ENCODE measurements at regions not wholly inside any gene's neighbourhood (a gene's known extent, or its start where the extent isn't known, plus 50 kb on each side); places are given as distances from the start of the nearest gene placed in this dataset.

DNA sequence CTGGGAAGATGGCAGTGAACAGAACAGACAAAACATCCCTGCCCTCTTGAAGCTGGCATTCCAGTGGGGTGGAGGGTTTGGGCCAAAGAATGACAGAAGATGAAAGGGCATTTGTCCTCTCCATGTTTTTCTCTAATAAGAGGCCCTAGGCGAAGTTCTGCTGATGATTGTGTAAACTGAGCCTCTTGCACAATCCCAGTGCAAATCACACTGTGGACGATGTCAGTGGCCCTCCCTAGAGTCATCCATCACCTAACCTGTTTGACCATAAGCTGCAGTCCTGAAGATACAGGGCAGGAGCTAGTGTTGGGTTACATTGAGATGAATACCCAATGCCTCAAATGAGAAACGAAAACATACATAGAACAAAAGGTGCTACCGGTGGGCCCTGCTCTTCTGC is 622.4 kb upstream of the TBX3 start:
- Histone ChIP-seq H3K9me3 (no peaks in the 10 kb centered on the region), H3K4me3 (no peak overlapping the region), H3K27me3 (no peaks in the 10 kb centered on the region), H3K27ac (no peak overlapping the region), H3K4me1 (no peaks in the 10 kb centered on the region), H3K36me3 (no peaks in the 10 kb centered on the region)
- ATAC-seq, result no peak
- intact Hi-C loops (cut with DNase I), result no loop called here
- 79% methylated on average over 2 of the region's 4 CpGs for whole genome bisulfite sequencing (ENCODE audit: insufficient coverage, low coverage, low lambda C conversion rate, missing lambda C conversion rate)
- no peak for TF ChIP-seq POLR2A (IDR thresholded peaks at IDR 0.05)
- TF ChIP-seq, protein P1, sequence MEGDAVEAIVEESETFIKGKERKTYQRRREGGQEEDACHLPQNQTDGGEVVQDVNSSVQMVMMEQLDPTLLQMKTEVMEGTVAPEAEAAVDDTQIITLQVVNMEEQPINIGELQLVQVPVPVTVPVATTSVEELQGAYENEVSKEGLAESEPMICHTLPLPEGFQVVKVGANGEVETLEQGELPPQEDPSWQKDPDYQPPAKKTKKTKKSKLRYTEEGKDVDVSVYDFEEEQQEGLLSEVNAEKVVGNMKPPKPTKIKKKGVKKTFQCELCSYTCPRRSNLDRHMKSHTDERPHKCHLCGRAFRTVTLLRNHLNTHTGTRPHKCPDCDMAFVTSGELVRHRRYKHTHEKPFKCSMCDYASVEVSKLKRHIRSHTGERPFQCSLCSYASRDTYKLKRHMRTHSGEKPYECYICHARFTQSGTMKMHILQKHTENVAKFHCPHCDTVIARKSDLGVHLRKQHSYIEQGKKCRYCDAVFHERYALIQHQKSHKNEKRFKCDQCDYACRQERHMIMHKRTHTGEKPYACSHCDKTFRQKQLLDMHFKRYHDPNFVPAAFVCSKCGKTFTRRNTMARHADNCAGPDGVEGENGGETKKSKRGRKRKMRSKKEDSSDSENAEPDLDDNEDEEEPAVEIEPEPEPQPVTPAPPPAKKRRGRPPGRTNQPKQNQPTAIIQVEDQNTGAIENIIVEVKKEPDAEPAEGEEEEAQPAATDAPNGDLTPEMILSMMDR (IDR thresholded peaks at IDR 0.05), result no peak
- no peak for DNase-seq

DNA sequence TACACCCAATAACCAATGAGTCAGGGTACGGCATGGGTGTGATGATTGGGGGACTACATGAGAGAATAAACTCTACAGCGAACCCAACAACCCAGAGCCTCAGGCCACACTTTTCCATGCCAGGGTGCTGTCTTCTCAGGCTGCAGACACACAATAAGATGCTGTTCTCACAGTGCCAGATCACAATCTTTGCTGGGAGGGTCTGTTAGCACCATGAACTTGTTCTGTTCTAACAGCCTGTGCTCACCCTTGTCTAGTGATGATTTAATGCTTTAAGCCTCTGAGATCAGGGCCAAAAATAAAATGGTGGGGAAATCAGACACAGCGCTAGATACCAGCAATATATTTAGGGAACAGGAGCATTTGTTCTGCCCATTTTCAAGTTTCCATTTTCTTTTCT is 621.9 kb upstream of the TBX3 start:
- 81% methylated on average over 2 of the region's 3 CpGs for WGBS (ENCODE audit: insufficient coverage, low coverage, low lambda C conversion rate, missing lambda C conversion rate)
- intact Hi-C loops (cut with DNase I), result no loop called here

DNA sequence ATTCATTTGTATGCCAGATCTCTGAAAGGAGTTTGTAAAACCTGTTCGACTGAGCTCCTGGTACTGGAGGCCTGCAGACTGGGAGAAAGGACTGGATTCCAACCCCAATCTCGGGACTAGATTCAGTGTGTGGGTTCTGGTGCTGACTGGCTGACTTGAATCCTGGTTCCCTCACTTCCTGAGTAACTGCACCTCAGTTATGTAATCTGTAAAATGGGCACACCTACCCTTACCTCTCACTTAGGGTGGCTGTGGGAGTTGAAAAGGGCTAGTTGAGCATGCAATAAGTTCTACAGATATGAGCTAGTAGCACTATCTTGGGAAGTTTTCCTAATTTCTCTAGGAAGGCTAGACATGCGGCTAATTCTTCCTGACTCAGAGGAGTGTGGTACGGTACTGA is 621.3 kb upstream of the TBX3 start:
- Histone ChIP-seq H3K4me3 (no peak overlapping the region), H3K4me1 (no peaks in the 10 kb centered on the region), H3K36me3 (no peaks in the 10 kb centered on the region), H3K27me3 (no peaks in the 10 kb centered on the region), H3K9me3 (no peaks in the 10 kb centered on the region), H3K27ac (no peak overlapping the region)
- no peak for TF ChIP-seq POLR2A (IDR thresholded peaks at IDR 0.05)
- TF ChIP-seq, protein P1 (IDR thresholded peaks at IDR 0.05), result no peak
- WGBS (ENCODE audit: insufficient coverage, low coverage, low lambda C conversion rate, missing lambda C conversion rate), result 69% methylated on average over 2 of the region's 4 CpGs
- intact Hi-C loops (cut with DNase I), result no loop called here
- DNase-seq (no peak), ATAC-seq (no peak)

More for the DNA sequence above, 621.9 kb upstream of the TBX3 start:
- Histone ChIP-seq H3K4me1 (no peaks in the 10 kb centered on the region), H3K36me3 (no peaks in the 10 kb centered on the region), H3K27ac (no peak overlapping the region), H3K4me3 (no peak overlapping the region), H3K27me3 (no peaks in the 10 kb centered on the region), H3K9me3 (no peaks in the 10 kb centered on the region)
- ATAC-seq (no peak), DNase-seq (no peak)
- TF ChIP-seq POLR2A (IDR thresholded peaks at IDR 0.05), result no peak
- TF ChIP-seq, protein P1 (IDR thresholded peaks at IDR 0.05), result no peak

DNA sequence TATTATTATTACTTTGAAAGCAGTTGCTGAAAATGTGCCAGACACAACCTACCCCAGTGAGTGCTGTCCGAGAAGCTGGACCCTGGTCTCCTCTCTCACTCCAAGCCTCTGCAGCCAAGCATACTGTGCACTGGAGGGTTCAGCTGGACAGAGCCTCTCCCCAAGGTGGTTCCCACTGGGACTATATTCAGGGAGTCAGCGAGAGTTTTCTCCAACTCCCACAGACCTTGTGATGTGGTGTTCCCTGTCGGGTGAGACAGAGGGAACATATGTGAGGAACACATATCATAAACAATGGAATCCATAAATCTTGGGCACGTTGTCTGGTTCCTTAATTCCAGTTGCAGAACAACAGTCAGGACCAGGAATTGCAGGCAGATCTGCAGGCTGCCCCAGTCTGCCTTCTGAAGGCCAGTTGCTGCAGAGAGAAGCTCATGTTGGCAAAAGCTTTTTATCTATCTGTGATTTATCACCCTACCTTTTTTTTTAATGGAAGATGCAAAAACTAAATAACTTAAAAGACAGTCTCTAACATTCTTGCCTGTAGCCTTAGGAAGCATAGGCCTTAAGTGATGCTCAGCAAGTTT is 619.8 kb upstream of the TBX3 start:
- Histone ChIP-seq H3K27me3 (no peaks in the 10 kb centered on the region), H3K9me3 (no peaks in the 10 kb centered on the region), H3K4me3 (no peak overlapping the region), H3K27ac (no peak overlapping the region), H3K36me3 (no peaks in the 10 kb centered on the region), H3K4me1 (no peaks in the 10 kb centered on the region)
- TF ChIP-seq, protein P1 (IDR thresholded peaks at IDR 0.05), result no peak
- no peak for TF ChIP-seq POLR2A (IDR thresholded peaks at IDR 0.05)
- 73% methylated on average over 2 of the region's 4 CpGs for WGBS (ENCODE audit: insufficient coverage, low coverage, low lambda C conversion rate, missing lambda C conversion rate)
- intact Hi-C loops (cut with DNase I), result no loop called here
- DNase-seq, result no peak
- no peak for ATAC-seq

DNA sequence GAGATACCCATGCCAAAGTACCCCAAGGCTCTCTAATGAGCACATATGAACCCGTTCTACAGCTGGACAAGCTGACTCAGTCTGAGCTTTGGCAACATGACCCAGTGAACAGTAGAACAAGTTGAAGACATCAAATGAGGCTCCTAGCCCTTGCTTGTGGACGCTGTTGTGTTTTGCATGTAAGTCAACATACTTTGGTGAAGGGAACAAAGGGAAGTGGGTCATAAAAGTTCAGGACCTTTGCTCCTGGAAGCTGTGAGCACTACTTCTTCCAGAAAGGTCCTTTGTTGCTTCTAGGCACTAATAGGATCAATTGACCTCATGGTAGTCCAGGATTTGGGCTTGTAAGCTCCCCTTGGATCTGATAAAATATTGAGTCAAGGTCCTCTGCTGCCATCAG is 613.5 kb upstream of the TBX3 start:
- Histone ChIP-seq H3K4me1 (no peaks in the 10 kb centered on the region), H3K27ac (no peak overlapping the region), H3K4me3 (no peak overlapping the region), H3K9me3 (no peaks in the 10 kb centered on the region), H3K27me3 (no peaks in the 10 kb centered on the region), H3K36me3 (no peaks in the 10 kb centered on the region)
- intact Hi-C loops (cut with DNase I), result no loop called here
- DNase-seq (no peak), ATAC-seq (no peak)
- 58% methylated on average over 2 of the region's 2 CpGs for WGBS (ENCODE audit: insufficient coverage, low coverage, low lambda C conversion rate, missing lambda C conversion rate)
- no peak for TF ChIP-seq POLR2A (IDR thresholded peaks at IDR 0.05)
- TF ChIP-seq, protein P1 (IDR thresholded peaks at IDR 0.05), result no peak
